GM18858 (cell line): ENCODE measurements at regions not wholly inside any gene's neighbourhood (a gene's known extent, or its start where the extent isn't known, plus 50 kb on each side); places are given as distances from the start of the nearest gene placed in this dataset.
"Not testable (repeated sequence)": the region's sequence is repeated elsewhere in the genome, so short reads cannot be mapped to it uniquely, and the experiment has no call there.

ENCODE experiments used
- ATAC-seq: cut with Tn5 transposase; IDR thresholded peaks from one replicate; pipeline ENCODE4 v1.9.1; 2021; ENCODE audit not compliant: unreplicated experiment

GRCh38 chr6:56724455-56724854, 81.8 kb upstream of the DST start:
- ATAC-seq: no peak

DNA sequence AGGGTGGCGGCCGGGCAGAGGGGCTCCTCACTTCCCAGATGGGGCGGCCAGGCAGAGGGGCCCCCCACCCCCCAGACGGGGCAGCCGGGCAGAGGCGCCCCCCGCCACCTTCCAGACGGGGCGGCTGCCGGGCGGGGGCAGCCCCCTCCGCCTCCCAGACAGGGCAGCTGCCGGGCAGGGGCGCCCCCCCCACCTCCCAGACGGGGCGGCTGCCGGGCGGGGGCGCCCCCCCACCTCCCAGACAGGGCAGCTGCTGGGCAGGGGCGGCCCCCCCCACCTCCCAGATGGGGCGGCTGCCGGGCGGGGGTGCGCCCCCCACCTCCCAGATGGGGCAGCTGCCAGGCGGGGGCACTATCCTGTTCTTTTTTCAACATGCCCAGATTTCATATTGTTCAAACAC, 78.2 kb upstream of the DST start:
- ATAC-seq: no peak

GRCh38 chr6:56720202-56720601, 77.5 kb upstream of the DST start:
- not testable (repeated sequence) for ATAC-seq

DNA sequence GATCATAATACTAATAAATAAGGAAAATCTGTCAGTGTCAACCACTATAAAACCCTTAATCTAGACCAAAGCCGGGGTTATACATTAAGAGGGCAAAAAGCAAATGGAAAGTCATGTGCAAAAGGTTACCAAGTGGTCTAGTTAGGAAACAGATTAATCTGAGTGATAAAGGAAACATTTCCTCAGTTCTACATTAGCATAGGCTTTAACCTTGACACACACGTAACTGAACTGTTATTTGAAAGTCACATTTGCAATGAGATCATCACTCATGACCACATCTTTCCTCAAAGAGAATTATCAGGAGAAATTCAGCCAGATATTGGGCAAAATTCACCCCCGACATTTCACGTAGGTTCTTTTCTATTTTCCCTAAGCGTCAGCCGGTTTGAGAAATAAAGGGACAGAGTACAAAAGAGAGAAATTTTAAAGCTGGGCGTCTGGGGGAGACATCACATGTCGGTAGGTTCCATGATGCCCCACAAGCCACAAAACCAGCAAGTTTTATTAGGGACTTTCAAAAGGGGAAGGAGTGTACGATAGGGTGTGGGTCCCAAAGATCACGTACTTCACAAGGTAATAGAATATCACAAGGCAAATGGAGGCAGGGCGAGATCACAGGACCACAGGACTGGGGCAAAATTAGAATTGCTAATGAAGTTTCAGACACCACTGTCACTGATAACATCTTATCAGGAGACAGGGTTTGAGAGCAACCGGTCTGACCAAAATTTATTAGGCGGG, 76.8 kb upstream of the DST start:
- ATAC-seq: not testable (repeated sequence)

DNA sequence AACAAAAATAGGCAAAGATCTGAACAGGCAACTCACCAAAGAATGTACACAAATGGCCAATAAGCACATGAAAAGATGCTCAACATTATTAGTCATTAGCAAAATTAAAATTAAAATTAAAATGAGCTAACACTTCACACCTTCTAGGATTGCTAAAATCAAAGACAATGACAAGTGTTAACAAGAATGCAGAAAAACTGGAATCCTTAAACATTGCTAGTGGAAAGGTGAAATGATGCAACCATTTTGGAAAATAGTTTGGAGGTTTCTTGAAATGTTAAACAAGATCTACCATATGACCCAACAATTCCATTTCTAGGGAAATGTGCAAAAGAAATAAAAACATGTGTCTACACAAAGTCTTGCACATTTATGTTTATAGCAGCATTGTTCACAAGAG, 75.5 kb upstream of the DST start:
- no peak for ATAC-seq

DNA sequence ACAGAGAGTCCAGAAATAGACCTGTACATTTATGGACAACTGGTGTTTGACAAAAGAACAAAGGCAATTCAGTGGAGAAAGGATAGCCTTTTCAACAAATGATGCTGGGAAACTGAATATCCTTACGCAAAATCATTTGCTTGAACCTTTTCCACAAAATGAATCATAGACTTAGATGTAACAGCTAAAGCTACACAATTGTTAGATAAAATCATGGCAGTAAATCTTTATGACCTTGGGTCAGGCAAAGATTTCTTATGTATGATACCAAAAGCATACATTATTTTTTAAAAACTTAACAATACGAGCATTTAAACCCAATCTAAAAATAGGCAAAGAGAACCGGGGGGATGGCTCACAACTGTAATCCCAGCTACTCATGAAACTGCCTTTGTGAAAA, 73.5 kb upstream of the DST start:
- ATAC-seq: no peak

DNA sequence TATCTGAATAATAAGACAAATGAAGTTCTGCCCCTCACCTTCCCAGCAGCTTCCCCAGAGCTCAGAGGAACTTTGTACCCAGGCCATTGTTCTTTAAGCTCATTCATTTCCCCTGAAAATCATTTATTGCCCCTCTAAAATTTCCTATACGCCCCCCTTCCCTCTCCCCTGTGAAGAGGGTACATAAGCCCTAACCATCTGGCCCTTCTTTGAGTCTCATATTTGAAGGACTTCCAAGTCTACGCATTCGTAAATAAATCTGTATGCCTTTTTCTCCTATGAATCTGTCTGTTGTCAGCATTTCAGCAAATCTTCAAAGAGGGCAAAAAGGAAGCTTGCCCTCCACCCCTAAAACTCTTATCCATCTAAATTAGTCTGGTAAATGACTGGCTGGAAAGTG, 73.1 kb upstream of the DST start:
- no peak for ATAC-seq

GRCh38 chr6:56714982-56715456, 72.3 kb upstream of the DST start:
- ATAC-seq: no peak

DNA sequence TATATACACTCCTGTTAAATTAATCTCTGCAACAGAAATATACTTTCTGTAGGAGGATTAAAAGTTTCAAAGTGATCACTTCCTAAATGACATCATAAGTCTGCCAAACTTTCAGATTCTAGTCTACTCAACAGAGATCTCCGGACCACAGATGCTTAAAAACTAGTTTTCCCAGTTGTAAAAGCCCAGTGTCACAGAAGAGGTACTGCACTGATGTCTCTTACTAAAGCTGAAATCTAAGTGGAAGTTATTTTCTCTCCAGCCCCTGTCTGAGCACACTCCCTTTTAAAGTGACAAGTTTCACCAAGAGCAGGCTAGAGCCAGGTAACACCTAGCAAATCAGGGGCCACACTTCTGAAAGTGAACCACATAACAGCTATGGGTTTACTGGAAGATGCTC, 71.6 kb upstream of the DST start:
- no peak for ATAC-seq

GRCh38 chr6:56713254-56713672, 70.6 kb upstream of the DST start:
- ATAC-seq: no peak

GRCh38 chr6:56710967-56711366, 68.3 kb upstream of the DST start:
- no peak for ATAC-seq

DNA sequence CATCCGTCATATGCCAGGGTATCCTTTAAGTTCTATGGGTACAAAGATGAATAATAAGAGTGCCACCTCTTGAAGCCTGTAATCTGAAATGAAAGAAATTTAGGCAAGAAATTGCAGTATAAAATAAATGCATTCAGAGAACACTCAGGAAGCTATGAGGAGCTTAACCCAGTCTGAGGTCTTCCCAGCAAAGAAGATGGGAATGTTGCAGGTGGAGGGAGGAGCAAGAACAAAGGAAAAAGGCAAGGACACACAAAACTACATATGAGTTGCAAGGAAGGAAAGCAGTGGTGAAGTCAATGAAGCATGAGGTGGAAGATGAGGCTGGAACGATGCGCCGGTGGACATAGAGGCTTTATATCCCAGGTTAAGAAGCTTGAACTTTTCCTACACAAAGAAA, 67.0 kb upstream of the DST start:
- ATAC-seq: no peak

DNA sequence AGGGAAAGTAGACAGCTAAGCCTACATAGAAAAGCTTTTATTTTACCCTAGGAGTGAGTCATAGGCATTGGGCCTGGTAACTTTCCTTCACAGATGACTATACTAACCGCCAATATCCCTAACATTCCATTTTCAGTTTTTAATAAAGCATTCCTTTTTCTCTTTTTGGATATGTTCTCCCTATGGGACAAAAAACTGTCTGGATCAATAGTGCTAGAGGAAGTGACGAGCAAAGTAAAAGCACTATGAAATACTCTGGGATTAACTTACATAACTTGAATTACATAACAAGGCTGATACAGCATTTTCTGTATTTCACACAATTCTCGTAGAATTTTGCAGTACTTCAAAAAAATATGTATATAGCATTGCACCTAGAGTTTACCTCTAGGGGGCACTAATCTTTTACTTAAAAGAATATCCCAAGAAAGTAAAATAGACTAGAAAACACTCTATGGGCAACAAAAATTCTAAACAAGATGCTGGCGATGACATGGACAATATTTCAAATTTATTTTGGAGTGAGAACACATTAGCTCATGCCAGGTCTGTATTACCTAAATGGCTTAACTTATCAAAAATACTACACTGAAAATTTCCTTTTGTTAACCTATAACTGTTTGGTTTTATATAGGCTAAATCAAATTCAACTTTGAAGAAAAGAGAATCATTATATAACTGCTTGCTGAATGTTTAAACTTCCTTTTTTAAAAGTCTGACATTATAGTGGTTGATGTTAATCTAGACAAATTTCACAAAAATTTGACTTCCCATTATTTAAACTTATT, 66.3 kb upstream of the DST start:
- peak; percentile 49 for ATAC-seq

DNA sequence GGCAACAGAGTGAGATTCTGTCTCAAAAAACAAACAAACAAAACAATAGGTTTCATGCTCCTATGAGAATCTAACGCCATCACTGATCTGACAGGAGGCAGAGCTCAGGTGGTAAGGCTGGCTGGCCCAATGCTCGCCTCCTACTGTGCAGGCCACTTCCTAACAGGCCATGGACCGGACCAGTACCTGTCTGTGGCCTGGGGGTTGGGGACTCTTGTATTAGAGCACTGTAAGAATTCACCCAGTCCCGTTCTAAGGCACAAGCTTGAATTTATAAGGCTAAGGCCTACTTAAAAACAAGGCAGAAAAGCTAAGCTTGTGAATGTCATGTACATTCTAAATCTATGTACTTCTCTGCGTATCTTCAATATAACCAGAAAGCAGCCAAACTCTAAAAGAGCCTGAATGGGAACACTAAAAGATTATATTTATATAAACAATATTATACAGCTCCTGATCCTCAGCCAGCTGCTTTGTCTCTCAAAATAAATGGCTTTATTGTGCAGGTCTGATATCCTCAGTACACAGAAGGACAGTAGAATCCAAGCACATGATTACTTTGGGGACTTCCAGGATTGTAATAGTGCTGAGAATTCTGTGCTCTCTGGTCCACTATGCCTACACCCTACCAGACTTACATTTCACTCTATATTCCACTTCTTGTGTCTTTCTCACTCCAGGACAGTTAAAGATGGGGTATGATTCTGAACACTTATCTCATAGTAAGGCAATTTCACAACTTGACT, 64.5 kb upstream of the DST start:
- no peak for ATAC-seq

GRCh38 chr6:56699066-56699654, 56.5 kb upstream of the DST start:
- no peak for ATAC-seq

- ATAC-seq: no peak
Observed at GRCh38 chr6:56695702-56696101, 53.0 kb upstream of the DST start.

DNA sequence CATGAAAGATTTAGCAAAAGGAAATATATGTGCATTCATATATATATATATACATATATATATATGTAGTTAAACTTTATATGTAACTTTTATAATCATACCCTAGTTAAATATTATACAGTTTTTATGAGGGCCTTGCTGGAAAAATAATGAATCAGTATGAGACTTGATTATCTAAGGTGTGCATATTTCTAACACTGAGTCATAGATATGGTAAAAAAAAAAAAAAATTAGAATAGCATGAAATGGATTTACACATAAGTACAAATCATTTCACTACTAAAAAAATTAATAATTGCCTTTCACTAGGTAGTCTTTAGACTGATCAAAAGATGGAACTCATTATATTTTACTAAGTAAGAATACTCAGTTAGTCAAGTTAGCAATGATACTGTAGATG, 51.3 kb upstream of the DST start:
- no peak for ATAC-seq

- ATAC-seq: no peak
Observed at GRCh38 chr6:56693246-56693607, 50.5 kb upstream of the DST start.

DNA sequence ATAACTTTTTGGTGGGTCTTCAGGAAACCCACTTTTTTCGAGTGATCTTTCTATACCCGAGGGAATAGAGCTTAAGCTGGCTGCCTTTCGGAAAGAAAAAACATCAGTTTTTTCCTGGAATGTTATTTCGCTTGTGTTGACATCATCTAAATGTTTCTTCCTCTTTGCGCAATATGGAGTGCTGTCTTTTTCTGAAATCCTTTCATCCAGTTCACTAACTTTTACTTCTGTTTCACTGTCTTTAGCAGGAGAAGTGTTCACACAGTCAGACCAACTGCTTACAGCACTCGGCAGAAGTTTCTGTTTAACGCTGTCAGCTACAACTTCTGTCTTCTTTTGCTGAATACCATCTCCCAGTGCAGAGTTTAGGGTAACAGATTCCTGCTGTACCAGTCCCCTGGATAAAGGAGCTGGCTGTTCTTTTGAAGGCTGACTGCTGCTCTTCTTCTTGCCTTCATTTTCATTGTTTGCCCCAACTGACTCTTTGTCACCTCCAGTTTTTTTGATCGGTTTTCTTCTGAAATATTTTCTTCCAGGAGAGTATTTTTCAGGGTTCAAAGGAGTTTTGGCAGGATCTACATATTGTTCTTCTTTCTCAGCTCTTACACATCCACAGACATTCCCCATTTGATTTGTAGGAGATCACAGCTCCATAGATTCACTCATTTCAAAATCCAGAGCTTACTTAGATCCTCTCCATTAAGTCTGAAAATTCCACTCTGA, 50.0 kb upstream of the DST start:
- no peak for ATAC-seq
